DOHH2 (cell line): ENCODE measurements at regions not wholly inside any gene's neighbourhood (a gene's known extent, or its start where the extent isn't known, plus 50 kb on each side); places are given as distances from the start of the nearest gene placed in this dataset.
"Not testable (repeated sequence)": the region's sequence is repeated elsewhere in the genome, so short reads cannot be mapped to it uniquely, and the experiment has no call there.

ENCODE experiments used
- H3F3A ChIP-seq: fragments of 200-600 bp; sonication (generic), shearing (Covaris generic); 2 replicates; pipeline ENCODE4 v1.6.0; 2016; ENCODE audit warnings: antibody characterized with exemption, mild to moderate bottlenecking; ENCODE audit not compliant: control insufficient read depth, insufficient read depth
- H3K27ac ChIP-seq: fragments of 200-600 bp; sonication (generic); 2 replicates; pipeline ENCODE4 v1.5.1; 2014; ENCODE audit warnings: low read depth, mild to moderate bottlenecking, low read length, moderate library complexity
- H3K27me3 ChIP-seq: fragments of 200-600 bp; sonication (generic); 2 replicates; pipeline ENCODE4 v1.6.1; 2014; ENCODE audit warnings: mild to moderate bottlenecking, low read length, mixed read lengths; ENCODE audit not compliant: control insufficient read depth
- H3K36me3 ChIP-seq: fragments of 200-600 bp; sonication (generic); 2 replicates; pipeline ENCODE4 v1.6.1; 2014; ENCODE audit warnings: mild to moderate bottlenecking, low read length, moderate library complexity, mixed read lengths; ENCODE audit not compliant: control insufficient read depth
- H3K4me1 ChIP-seq: fragments of 200-600 bp; sonication (generic); 2 replicates; pipeline ENCODE4 v1.6.1; 2014; ENCODE audit warnings: mild to moderate bottlenecking, low read length, mixed read lengths; ENCODE audit not compliant: control insufficient read depth
- H3K4me2 ChIP-seq: fragments of 200-600 bp; sonication (generic); 2 replicates; pipeline ENCODE4 v1.6.0; 2014; ENCODE audit warnings: mild to moderate bottlenecking, low read length, moderate library complexity
- H3K4me3 ChIP-seq: fragments of 200-600 bp; sonication (generic); 2 replicates; pipeline ENCODE4 v1.5.1; 2014; ENCODE audit warnings: mild to moderate bottlenecking, low read length, mixed read lengths
- H3K79me2 ChIP-seq: fragments of 200-600 bp; sonication (generic); 2 replicates; pipeline ENCODE4 v1.6.1; 2014; ENCODE audit warnings: mild to moderate bottlenecking, low read length, mixed read lengths; ENCODE audit not compliant: control insufficient read depth
- H3K9me2 ChIP-seq: fragments of 200-600 bp; sonication (generic); replicated peaks from 2 replicates; pipeline ENCODE4 v1.6.1; 2014; ENCODE audit warnings: mild to moderate bottlenecking, low read length, mixed read lengths; ENCODE audit not compliant: control insufficient read depth
- H3K9me3 ChIP-seq: fragments of 200-600 bp; sonication (generic); 2 replicates; pipeline ENCODE4 v1.6.1; 2014; ENCODE audit warnings: antibody characterized with exemption, low read length, mixed read lengths; ENCODE audit not compliant: control insufficient read depth, insufficient read depth
- H4K20me1 ChIP-seq: fragments of 200-600 bp; sonication (generic); 2 replicates; pipeline ENCODE4 v1.6.0; 2014; ENCODE audit warnings: low read depth, mild to moderate bottlenecking, antibody characterized with exemption, low read length, moderate library complexity; ENCODE audit not compliant: control insufficient read depth, insufficient read depth
- CTCF ChIP-seq: fragments of 200-600 bp; sonication (generic); IDR thresholded peaks from one replicate; pipeline ENCODE4 v1.5.1; 2014; ENCODE audit warnings: antibody characterized with exemption, mild to moderate bottlenecking, low read depth, low read length; ENCODE audit not compliant: poor library complexity, severe bottlenecking
- EZH2phosphoT487 ChIP-seq: fragments of 200-600 bp; sonication (generic); IDR thresholded peaks from 2 replicates; pipeline ENCODE4 v1.6.1; 2017; ENCODE audit warnings: borderline replicate concordance, mild to moderate bottlenecking, antibody characterized with exemption, low read length, moderate library complexity, mixed read lengths

GRCh38 chrX:140151316-140151715, 186.0 kb upstream of the CXorf66 start:
- no peaks in the 10 kb centered on the region for H3K9me2 ChIP-seq
- no peaks in the 10 kb centered on the region for H3K79me2 ChIP-seq
- H3K27ac ChIP-seq, result no peak overlapping the region
- no peaks in the 10 kb centered on the region for H3K9me3 ChIP-seq
- H3K36me3 ChIP-seq, result no peaks in the 10 kb centered on the region
- no peak overlapping the region for H3K4me3 ChIP-seq
- H4K20me1 ChIP-seq, result no peaks in the 10 kb centered on the region
- TF ChIP-seq EZH2phosphoT487 (no peak), CTCF (no peak)
- H3K27me3 ChIP-seq, result no peaks in the 10 kb centered on the region
- no peaks in the 10 kb centered on the region for H3K4me1 ChIP-seq
- no peaks in the 10 kb centered on the region for H3F3A ChIP-seq
- H3K4me2 ChIP-seq, result no peak overlapping the region

GRCh38 chrX:140149761-140150160, 184.4 kb upstream of the CXorf66 start:
- Histone ChIP-seq H3K27me3 (no peaks in the 10 kb centered on the region), H3F3A (no peaks in the 10 kb centered on the region), H3K4me1 (no peaks in the 10 kb centered on the region), H3K9me3 (no peaks in the 10 kb centered on the region), H3K27ac (no peak overlapping the region), H3K4me3 (no peak overlapping the region), H4K20me1 (no peaks in the 10 kb centered on the region), H3K36me3 (no peaks in the 10 kb centered on the region), H3K79me2 (no peaks in the 10 kb centered on the region), H3K9me2 (no peaks in the 10 kb centered on the region), H3K4me2 (no peak overlapping the region)
- TF ChIP-seq EZH2phosphoT487 (no peak), CTCF (no peak)

- H3K27me3 ChIP-seq, result no peaks in the 10 kb centered on the region
- no peaks in the 10 kb centered on the region for H3K4me1 ChIP-seq
- H3K9me3 ChIP-seq, result no peaks in the 10 kb centered on the region
- H3K27ac ChIP-seq, result no peak overlapping the region
- no peaks in the 10 kb centered on the region for H4K20me1 ChIP-seq
- H3K36me3 ChIP-seq, result no peaks in the 10 kb centered on the region
- peak; percentile 33 for TF ChIP-seq CTCF
- TF ChIP-seq EZH2phosphoT487, result no peak
- no peak overlapping the region for H3K4me3 ChIP-seq
- H3K79me2 ChIP-seq, result no peaks in the 10 kb centered on the region
- H3F3A ChIP-seq, result no peaks in the 10 kb centered on the region
- H3K9me2 ChIP-seq, result no peaks in the 10 kb centered on the region
- H3K4me2 ChIP-seq, result no peak overlapping the region
Measured at GRCh38 chrX:140141444-140142029, 176.2 kb upstream of the CXorf66 start.

GRCh38 chrX:140138492-140138891, 173.2 kb upstream of the CXorf66 start:
- not testable (repeated sequence) for H3K9me2 ChIP-seq, H3K9me3 ChIP-seq, H3K27ac ChIP-seq, H4K20me1 ChIP-seq, H3K36me3 ChIP-seq, H3K4me1 ChIP-seq, H3K79me2 ChIP-seq, H3K27me3 ChIP-seq, H3K4me3 ChIP-seq, H3K4me2 ChIP-seq, H3F3A ChIP-seq

GRCh38 chrX:140138065-140138464, 172.7 kb upstream of the CXorf66 start:
- not testable (repeated sequence) for H4K20me1 ChIP-seq, H3F3A ChIP-seq, H3K9me2 ChIP-seq, H3K79me2 ChIP-seq, H3K4me3 ChIP-seq, H3K4me2 ChIP-seq, H3K27ac ChIP-seq, H3K36me3 ChIP-seq, H3K4me1 ChIP-seq, H3K9me3 ChIP-seq, H3K27me3 ChIP-seq
